ENCODE measurements at regions not wholly inside any gene's neighbourhood (a gene's known extent, or its start where the extent isn't known, plus 50 kb on each side); places are given as distances from the start of the nearest gene placed in this dataset.

DNA sequence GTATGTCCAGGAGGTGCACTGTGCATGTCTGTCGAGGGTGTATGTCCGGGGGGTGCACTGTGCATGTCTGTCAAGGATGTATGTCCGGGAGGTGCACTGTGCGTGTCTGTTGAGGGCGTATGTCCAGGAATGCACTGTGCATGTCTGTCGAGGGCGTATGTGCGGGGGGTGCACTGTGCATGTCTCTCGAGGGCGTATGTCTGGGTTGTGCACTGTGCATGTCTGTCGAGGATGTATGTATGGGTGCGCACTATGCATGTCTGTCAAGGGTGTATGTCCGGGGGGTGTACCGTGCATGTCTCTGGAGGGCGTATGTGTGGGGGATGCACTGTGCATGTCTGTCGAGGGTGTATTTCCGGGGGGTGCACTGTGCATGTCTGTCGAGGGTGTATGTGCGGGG, 249.3 kb upstream of the MYT1L start:
- TF ChIP-seq CTCF (IDR thresholded peaks at IDR 0.05) (no peak), EZH2 (IDR thresholded peaks at IDR 0.05; ENCODE audit: borderline replicate concordance, insufficient read depth, low read depth, low read length, poor library complexity, severe bottlenecking) (no peak)
